H9 (cell line): ENCODE measurements at regions not wholly inside any gene's neighbourhood (a gene's known extent, or its start where the extent isn't known, plus 50 kb on each side); places are given as distances from the start of the nearest gene placed in this dataset.

Experiments used
- DNase-seq: peaks from one replicate; pipeline ENCODE4 v3.0.0-alpha.2; 2017
- H2AFZ ChIP-seq: one replicate; pipeline ENCODE4 v1.6.1; 2013; ENCODE audit warnings: mild to moderate bottlenecking, low read length, control low read depth, moderate library complexity
- H2AK5ac ChIP-seq: 2 replicates; pipeline ENCODE4 v1.6.1; 2013; ENCODE audit warnings: low read length, control low read depth, mixed read lengths; ENCODE audit not compliant: insufficient read length
- H2BK120ac ChIP-seq: one replicate; pipeline ENCODE4 v1.6.1; 2013; ENCODE audit warnings: low read depth, mild to moderate bottlenecking, low read length, control low read depth, inconsistent platforms; ENCODE audit not compliant: poor library complexity, severe bottlenecking
- H2BK12ac ChIP-seq: 2 replicates; pipeline ENCODE4 v1.6.1; 2013; ENCODE audit warnings: low read length, control low read depth, mixed read lengths, low read depth; ENCODE audit not compliant: insufficient read length
- H2BK15ac ChIP-seq: 2 replicates; pipeline ENCODE4 v1.6.1; 2013; ENCODE audit warnings: low read depth, low read length, control low read depth
- H2BK20ac ChIP-seq: one replicate; pipeline ENCODE4 v1.6.1; 2013; ENCODE audit warnings: low read depth, mild to moderate bottlenecking, low read length, control low read depth, inconsistent platforms; ENCODE audit not compliant: poor library complexity, severe bottlenecking
- H2BK5ac ChIP-seq: 2 replicates; pipeline ENCODE4 v1.6.1; 2013; ENCODE audit warnings: low read length, control low read depth, mixed read lengths; ENCODE audit not compliant: insufficient read length
- H3K14ac ChIP-seq: 2 replicates; pipeline ENCODE4 v1.6.1; 2013; ENCODE audit warnings: low read length, control low read depth; ENCODE audit not compliant: insufficient read depth
- H3K18ac ChIP-seq: 2 replicates; pipeline ENCODE4 v1.6.1; 2013; ENCODE audit warnings: low read depth, mild to moderate bottlenecking, mixed read lengths, low read length, control low read depth; ENCODE audit not compliant: insufficient read length
- H3K23ac ChIP-seq: 2 replicates; pipeline ENCODE4 v1.6.1; 2013; ENCODE audit warnings: low read length, control low read depth, mixed read lengths, low read depth; ENCODE audit not compliant: insufficient read length
- H3K23me2 ChIP-seq: 2 replicates; pipeline ENCODE4 v1.6.1; 2013; ENCODE audit warnings: low read depth, mild to moderate bottlenecking, mixed read lengths, low read length, control low read depth; ENCODE audit not compliant: insufficient read length, poor library complexity, severe bottlenecking
- H3K27ac ChIP-seq: 2 replicates; pipeline ENCODE4 v1.5.1; 2013; ENCODE audit warnings: low read length, control low read depth, mixed read lengths, low read depth; ENCODE audit not compliant: insufficient read length
- H3K27me3 ChIP-seq: 2 replicates; pipeline ENCODE4 v1.6.1; 2013; ENCODE audit warnings: low read length, control low read depth, inconsistent platforms; ENCODE audit not compliant: insufficient read depth
- H3K4ac ChIP-seq: 2 replicates; pipeline ENCODE4 v1.6.1; 2013; ENCODE audit warnings: low read depth, mild to moderate bottlenecking, control low read depth, inconsistent platforms, low read length, moderate library complexity
- H3K4me1 ChIP-seq: 2 replicates; pipeline ENCODE4 v1.6.1; 2013; ENCODE audit warnings: low read length, control low read depth, inconsistent platforms; ENCODE audit not compliant: insufficient read depth
- H3K4me2 ChIP-seq: 2 replicates; pipeline ENCODE4 v1.6.1; 2013; ENCODE audit warnings: low read length, control low read depth, mixed read lengths; ENCODE audit not compliant: insufficient read length, insufficient read depth
- H3K56ac ChIP-seq: 2 replicates; pipeline ENCODE4 v1.6.1; 2013; ENCODE audit warnings: low read depth, mild to moderate bottlenecking, mixed read lengths, low read length, control low read depth; ENCODE audit not compliant: insufficient read length
- H3K79me1 ChIP-seq: 2 replicates; pipeline ENCODE4 v1.6.1; 2013; ENCODE audit warnings: low read depth, mild to moderate bottlenecking, moderate library complexity, low read length, control low read depth, inconsistent platforms; ENCODE audit not compliant: insufficient read depth, poor library complexity, severe bottlenecking
- H3K79me2 ChIP-seq: 2 replicates; pipeline ENCODE4 v1.6.1; 2013; ENCODE audit warnings: low read length, control low read depth, inconsistent platforms; ENCODE audit not compliant: insufficient read depth
- H3K9ac ChIP-seq: 2 replicates; pipeline ENCODE4 v1.6.1; 2013; ENCODE audit warnings: low read length, control low read depth, mixed read lengths; ENCODE audit not compliant: insufficient read length; ENCODE audit errors: extremely low read depth
- H3K9me3 ChIP-seq: one replicate; pipeline ENCODE4 v1.6.1; 2013; ENCODE audit warnings: low read depth, low read length, inconsistent platforms; ENCODE audit not compliant: control insufficient read depth
- H3T11ph ChIP-seq: one replicate; pipeline ENCODE4 v1.6.1; 2013; ENCODE audit warnings: mild to moderate bottlenecking, low read length, control low read depth, inconsistent platforms
- H4K20me1 ChIP-seq: one replicate; pipeline ENCODE4 v1.6.1; 2013; ENCODE audit not compliant: control insufficient read depth, insufficient read length, insufficient read depth
- H4K5ac ChIP-seq: 2 replicates; pipeline ENCODE4 v1.6.1; 2013; ENCODE audit warnings: low read depth, mild to moderate bottlenecking, mixed read lengths, low read length, control low read depth; ENCODE audit not compliant: insufficient read length
- H4K8ac ChIP-seq: replicated peaks from 2 replicates; pipeline ENCODE4 v1.6.1; 2013; ENCODE audit warnings: low read length, control low read depth, mixed read lengths, low read depth; ENCODE audit not compliant: insufficient read length
- H4K91ac ChIP-seq: 2 replicates; pipeline ENCODE4 v1.6.1; 2013; ENCODE audit warnings: low read depth, mild to moderate bottlenecking, moderate library complexity, mixed read lengths, low read length, control low read depth; ENCODE audit not compliant: insufficient read length
- H3K27ac Mint-ChIP-seq, 3 experiments: 2 replicates in 2 of 3; 3 replicates in 1 of 3; pipeline ENCODE4 v1.8.0; 2020 to 2021; ENCODE audit warnings: mixed read lengths in 3 of 3, mild to moderate bottlenecking in 1 of 3, moderate library complexity in 1 of 3
- H3K27me3 Mint-ChIP-seq: 2 replicates; pipeline ENCODE4 v1.8.0; 2021; ENCODE audit warnings: low read depth, mild to moderate bottlenecking, moderate library complexity, mixed read lengths
- H3K36me3 Mint-ChIP-seq, 3 experiments: 2 replicates in 2 of 3; 3 replicates in 1 of 3; pipeline ENCODE4 v1.8.0; 2020 to 2021; ENCODE audit warnings: low read depth in 3 of 3, mixed read lengths in 3 of 3; ENCODE audit not compliant: insufficient read depth in 1 of 3
- H3K4me1 Mint-ChIP-seq, 2 experiments: 2 replicates each; pipeline ENCODE4 v1.8.0; 2020; ENCODE audit warnings: mixed read lengths in 2 of 2
- H3K4me3 Mint-ChIP-seq, 2 experiments: 2 replicates in 1 of 2; 3 replicates in 1 of 2; pipeline ENCODE4 v1.8.0; 2020 to 2021; ENCODE audit warnings: mild to moderate bottlenecking in 2 of 2, mixed read lengths in 2 of 2, moderate library complexity in 1 of 2
- H3K9me3 Mint-ChIP-seq, 2 experiments: 2 replicates in 1 of 2; 3 replicates in 1 of 2; pipeline ENCODE4 v1.8.0; 2020; ENCODE audit warnings: mild to moderate bottlenecking in 2 of 2, mixed read lengths in 2 of 2, moderate library complexity in 1 of 2
- WGBS: extraction: QIAGEN DNeasy Blood & Tissue Kit; methylation state at CpG from one replicate; pipeline ENCODE4 v1.1.7; 2013; ENCODE audit warnings: missing lambda C conversion rate, low lambda C conversion rate, mixed read lengths; ENCODE audit not compliant: insufficient read length; ENCODE audit errors: extremely low coverage; 5-methylcytosine and 5-hydroxymethylcytosine counted together
- TF ChIP-seq, protein P1 (sequence below): fragments of 200-600 bp; sonication (generic); conservative IDR thresholded peaks from 3 replicates; pipeline ENCODE4 v1.8.0; 2021; ENCODE audit warnings: antibody characterized with exemption, mild to moderate bottlenecking

DNA sequence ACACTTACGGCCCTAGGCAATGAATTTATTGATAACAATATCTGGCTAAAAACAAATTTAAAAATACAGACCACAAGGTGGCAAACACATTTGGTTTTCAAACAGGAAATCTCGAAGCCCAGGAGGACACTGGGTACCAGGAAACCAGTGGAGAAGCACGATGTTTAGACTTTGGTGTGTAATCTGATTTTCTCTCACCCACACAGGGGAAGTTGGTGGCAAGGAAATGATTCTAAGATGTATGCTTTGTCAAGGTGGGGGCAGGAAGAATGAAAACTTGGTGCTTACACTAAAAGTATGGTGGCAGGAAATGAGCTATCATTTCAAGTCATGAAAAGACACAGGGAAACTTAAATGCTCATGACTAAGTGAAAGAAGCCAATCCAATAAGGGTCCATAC is 113.2 kb upstream of the ANKRD1 start:
- Histone ChIP-seq H2AK5ac (no peak overlapping the region), H3K27me3 (no peaks in the 10 kb centered on the region; the same call in 1 of the 2 replicates), H2BK120ac (no peak overlapping the region), H3K4me2 (no peak overlapping the region), H2BK15ac (no peak overlapping the region), H2AFZ (no peak overlapping the region), H2BK12ac (no peak overlapping the region), H3K23ac (no peak overlapping the region), H3K56ac (no peak overlapping the region), H4K20me1 (no peaks in the 10 kb centered on the region), H3K9ac (no peak overlapping the region), H3K79me1 (no peaks in the 10 kb centered on the region), H3K18ac (no peak overlapping the region), H4K8ac (no peak overlapping the region), H3K9me3 (no peaks in the 10 kb centered on the region), H3K27ac (no peak overlapping the region), H3K14ac (no peak overlapping the region), H2BK20ac (no peak overlapping the region), H4K91ac (no peak overlapping the region), H3K4ac (no peak overlapping the region), H4K5ac (no peak overlapping the region), H3K4me1 (peaks cover 4% of the 10 kb centered on the region; the same call in 1 of the 2 replicates), H3T11ph (no peak overlapping the region), H2BK5ac (no peak overlapping the region), H3K23me2 (no peaks in the 10 kb centered on the region), H3K79me2 (0 out of 2 replicates have a peak, but pooled peaks cover 1% of the 10 kb centered on the region)
- Mint-ChIP-seq H3K27me3 (peaks cover 14% of the 10 kb centered on the region), H3K9me3 (no peaks in the 10 kb centered on the region; a peak in 1 of 5 replicates), H3K36me3 (no peaks in the 10 kb centered on the region), H3K4me3 (no peak overlapping the region), H3K4me1 (peaks cover 23 to 25% of the 10 kb centered on the region in 2 experiments), H3K27ac (no peak overlapping the region)
- WGBS, result no CpG with 5 or more reads among the region's 3 CpGs
- DNase-seq, result no peak
- TF ChIP-seq, protein P1, sequence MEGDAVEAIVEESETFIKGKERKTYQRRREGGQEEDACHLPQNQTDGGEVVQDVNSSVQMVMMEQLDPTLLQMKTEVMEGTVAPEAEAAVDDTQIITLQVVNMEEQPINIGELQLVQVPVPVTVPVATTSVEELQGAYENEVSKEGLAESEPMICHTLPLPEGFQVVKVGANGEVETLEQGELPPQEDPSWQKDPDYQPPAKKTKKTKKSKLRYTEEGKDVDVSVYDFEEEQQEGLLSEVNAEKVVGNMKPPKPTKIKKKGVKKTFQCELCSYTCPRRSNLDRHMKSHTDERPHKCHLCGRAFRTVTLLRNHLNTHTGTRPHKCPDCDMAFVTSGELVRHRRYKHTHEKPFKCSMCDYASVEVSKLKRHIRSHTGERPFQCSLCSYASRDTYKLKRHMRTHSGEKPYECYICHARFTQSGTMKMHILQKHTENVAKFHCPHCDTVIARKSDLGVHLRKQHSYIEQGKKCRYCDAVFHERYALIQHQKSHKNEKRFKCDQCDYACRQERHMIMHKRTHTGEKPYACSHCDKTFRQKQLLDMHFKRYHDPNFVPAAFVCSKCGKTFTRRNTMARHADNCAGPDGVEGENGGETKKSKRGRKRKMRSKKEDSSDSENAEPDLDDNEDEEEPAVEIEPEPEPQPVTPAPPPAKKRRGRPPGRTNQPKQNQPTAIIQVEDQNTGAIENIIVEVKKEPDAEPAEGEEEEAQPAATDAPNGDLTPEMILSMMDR, result no peak
